GM18951 (cell line): ENCODE measurements at regions not wholly inside any gene's neighbourhood (a gene's known extent, or its start where the extent isn't known, plus 50 kb on each side); places are given as distances from the start of the nearest gene placed in this dataset.

ENCODE experiments used
- POLR2A ChIP-seq: IDR thresholded peaks from 4 replicates; pipeline ENCODE4 v1.6.1; 2011; ENCODE audit warnings: mild to moderate bottlenecking; ENCODE audit not compliant: insufficient read length, insufficient read depth; ENCODE audit errors: extremely low read depth
- in situ Hi-C: fragments of 300-500 bp; cut with MboI; formaldehyde crosslinking; loops from one replicate; pipeline ENCODE4 v1.12.0; 2022; ENCODE audit warnings: low sequenced_read_pairs, mixed read lengths, inconsistent platforms; ENCODE audit not compliant: unreplicated experiment

- in situ Hi-C loops, result no loop called here
- no peak for TF ChIP-seq POLR2A
Measured at GRCh38 chr12:107395817-107396216, 289.8 kb upstream of the PWP1 start.

- in situ Hi-C loops, result no loop called here
- TF ChIP-seq POLR2A, result no peak
Measured at GRCh38 chr12:107396991-107397390, 288.6 kb upstream of the PWP1 start.

GRCh38 chr12:107397890-107398500 lies 287.6 kb upstream of the PWP1 start:
- in situ Hi-C loops, result no loop called here
- TF ChIP-seq POLR2A, result no peak

- TF ChIP-seq POLR2A, result no peak
- in situ Hi-C loops, result no loop called here
Measured at GRCh38 chr12:107399046-107399445, 286.6 kb upstream of the PWP1 start.

- in situ Hi-C loops, result no loop called here
- TF ChIP-seq POLR2A, result no peak
Measured at GRCh38 chr12:107400686-107401447, 284.7 kb upstream of the PWP1 start.

- TF ChIP-seq POLR2A, result no peak
- in situ Hi-C loops, result no loop called here
Measured at GRCh38 chr12:107402041-107403022, 283.3 kb upstream of the PWP1 start.

- TF ChIP-seq POLR2A, result no peak
- in situ Hi-C loops, result no loop called here
Measured at GRCh38 chr12:107404981-107405380, 280.6 kb upstream of the PWP1 start.

GRCh38 chr12:107405436-107405835 lies 280.2 kb upstream of the PWP1 start:
- no peak for TF ChIP-seq POLR2A
- in situ Hi-C loops, result no loop called here

GRCh38 chr12:107406932-107407331 lies 278.7 kb upstream of the PWP1 start:
- in situ Hi-C loops, result no loop called here
- TF ChIP-seq POLR2A, result no peak

GRCh38 chr12:107411792-107412535 lies 273.6 kb upstream of the PWP1 start:
- no peak for TF ChIP-seq POLR2A
- in situ Hi-C loops, result no loop called here

DNA sequence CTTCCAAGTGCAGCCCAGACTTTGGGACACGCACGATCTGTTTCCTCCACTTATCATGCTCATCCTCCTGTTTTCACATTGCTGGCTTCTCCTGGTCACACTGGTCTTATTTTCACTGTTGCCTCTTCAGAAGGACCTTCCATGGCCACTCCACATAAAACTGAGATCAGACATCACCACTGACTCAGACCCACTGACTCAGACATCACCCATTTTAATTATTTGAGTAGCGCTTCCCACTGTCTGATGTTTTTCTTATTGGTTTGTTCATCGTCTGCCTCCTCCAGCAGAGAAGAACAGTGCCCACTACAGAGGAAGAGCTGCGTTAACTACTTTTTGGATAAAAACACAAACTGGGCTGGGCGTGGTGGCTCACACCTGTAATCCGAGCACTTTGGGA lies 270.5 kb upstream of the PWP1 start:
- in situ Hi-C loops, result no loop called here
- TF ChIP-seq POLR2A, result no peak

DNA sequence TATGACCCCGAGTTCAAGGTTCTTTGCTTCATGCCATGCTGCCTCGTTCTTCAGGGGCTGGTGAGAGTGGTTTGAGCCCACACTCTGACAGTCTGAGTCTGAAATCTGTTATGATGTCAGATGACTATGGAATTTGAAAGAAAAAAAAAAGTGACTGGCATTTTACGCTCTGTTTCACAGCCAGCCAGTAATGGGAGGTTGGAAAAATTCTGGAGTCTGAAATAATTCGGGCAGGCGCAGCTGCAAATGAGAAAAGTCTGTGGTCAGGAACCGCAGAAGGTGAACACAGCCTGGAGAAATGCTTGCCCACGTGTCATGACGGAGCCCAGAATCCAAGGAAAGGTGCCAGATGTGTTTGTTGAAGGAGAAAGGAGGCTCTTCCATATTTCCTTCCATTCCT lies 269.8 kb upstream of the PWP1 start:
- TF ChIP-seq POLR2A, result no peak
- in situ Hi-C loops, result no loop called here

- in situ Hi-C loops, result no loop called here
- TF ChIP-seq POLR2A, result no peak
Measured at GRCh38 chr12:107417004-107417403, 268.6 kb upstream of the PWP1 start.
